GM18951 (cell line): ENCODE measurements at regions not wholly inside any gene's neighbourhood (a gene's known extent, or its start where the extent isn't known, plus 50 kb on each side); places are given as distances from the start of the nearest gene placed in this dataset.
"Not testable (repeated sequence)": the region's sequence is repeated elsewhere in the genome, so short reads cannot be mapped to it uniquely, and the experiment has no call there.

ENCODE experiments used
- POLR2A ChIP-seq: IDR thresholded peaks from 4 replicates; pipeline ENCODE4 v1.6.1; 2011; ENCODE audit warnings: mild to moderate bottlenecking; ENCODE audit not compliant: insufficient read length, insufficient read depth; ENCODE audit errors: extremely low read depth
- in situ Hi-C: fragments of 300-500 bp; cut with MboI; formaldehyde crosslinking; loops from one replicate; pipeline ENCODE4 v1.12.0; 2022; ENCODE audit warnings: low sequenced_read_pairs, mixed read lengths, inconsistent platforms; ENCODE audit not compliant: unreplicated experiment

- no peak for TF ChIP-seq POLR2A
- in situ Hi-C loops: no loop called here
These were observed 153.8 kb upstream of the ARHGAP20 start for GRCh38 chr11:110866081-110866480.

DNA sequence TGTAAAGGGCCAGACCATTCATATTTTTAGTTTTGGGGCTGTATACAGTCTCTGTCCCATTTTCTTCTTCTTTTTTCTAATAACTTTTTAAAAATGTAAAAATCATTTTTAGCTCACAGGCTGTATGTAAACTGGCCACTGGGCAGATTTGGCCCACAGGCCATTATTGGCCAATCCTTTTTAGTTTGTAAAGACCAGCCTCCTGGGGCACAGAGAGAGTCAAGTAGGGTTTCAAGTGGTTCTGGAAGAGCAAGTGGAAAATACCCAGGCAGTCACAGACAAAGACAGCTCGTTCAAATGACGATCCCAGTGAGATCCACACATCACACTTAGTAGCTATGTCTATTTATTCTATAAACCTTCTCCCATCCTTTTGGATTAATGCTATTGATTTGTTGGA, 150.2 kb upstream of the ARHGAP20 start:
- TF ChIP-seq POLR2A: no peak
- in situ Hi-C loops: no loop called here

- TF ChIP-seq POLR2A: no peak
- in situ Hi-C loops: no loop called here
These were observed 148.2 kb upstream of the ARHGAP20 start for GRCh38 chr11:110860461-110860860.

DNA sequence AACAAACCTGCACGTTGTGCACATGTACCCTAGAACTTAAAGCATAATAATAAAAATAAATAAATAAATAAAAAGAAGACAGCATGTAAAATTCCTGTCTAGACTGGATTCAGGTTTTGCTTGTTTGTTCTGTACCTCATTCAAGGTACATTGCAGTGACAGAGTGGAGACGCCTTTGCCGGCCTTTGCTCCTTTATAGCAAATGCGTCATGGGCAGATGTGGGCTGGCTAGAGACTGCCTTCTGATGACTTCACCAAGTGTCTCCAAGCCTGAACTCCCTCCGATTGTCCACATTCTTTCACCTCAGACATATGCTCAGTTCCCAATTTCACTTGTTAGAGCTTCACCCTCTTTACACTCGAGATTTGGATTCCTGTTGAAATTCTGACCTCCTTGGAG, 147.8 kb upstream of the ARHGAP20 start:
- in situ Hi-C loops: no loop called here
- no peak for TF ChIP-seq POLR2A

DNA sequence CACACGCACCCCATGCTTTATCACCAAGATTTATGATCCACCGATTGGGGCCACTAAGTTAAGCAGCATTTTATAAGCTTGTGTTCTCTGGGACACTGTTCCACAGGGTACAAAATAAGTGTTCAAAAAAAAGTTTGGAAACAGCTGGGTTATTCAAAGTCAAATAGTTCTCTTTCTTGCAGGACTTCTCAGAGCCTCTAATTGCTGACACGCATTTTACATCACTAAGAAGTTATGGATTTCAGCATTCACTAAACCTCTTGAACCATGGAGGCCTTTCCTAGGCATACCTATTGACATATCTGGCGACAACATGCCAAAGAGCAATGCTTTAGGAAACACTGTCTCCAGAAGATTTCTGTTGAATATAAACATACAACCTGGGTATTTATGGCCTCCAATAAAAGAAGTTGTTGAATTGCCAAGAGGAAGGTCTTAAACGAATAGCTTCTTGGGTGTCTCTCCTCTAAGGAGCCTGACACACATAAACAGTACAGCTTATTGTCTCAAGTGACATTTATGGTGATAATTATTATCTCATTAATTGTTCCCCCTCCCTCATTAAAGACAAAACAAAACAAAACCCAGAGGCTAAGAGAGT, 147.1 kb upstream of the ARHGAP20 start:
- no peak for TF ChIP-seq POLR2A
- in situ Hi-C loops: no loop called here

DNA sequence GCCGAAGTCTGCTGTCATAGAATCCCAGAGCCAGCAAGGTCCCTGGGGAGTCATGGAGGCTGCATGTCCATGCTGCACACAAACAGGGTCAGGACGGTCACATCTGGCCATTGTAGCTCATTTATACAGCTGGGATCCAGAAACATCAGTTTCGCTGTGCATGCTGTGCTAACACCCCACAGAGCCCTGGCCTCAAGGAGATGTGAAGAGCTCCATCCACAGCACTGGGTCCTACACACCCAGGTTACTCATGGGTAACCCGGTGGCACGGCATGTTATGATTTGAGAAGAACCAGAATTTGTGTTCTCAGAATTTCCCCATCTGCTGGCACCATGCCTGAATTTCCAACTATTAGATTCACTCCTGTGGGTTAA, 146.3 kb upstream of the ARHGAP20 start:
- no peak for TF ChIP-seq POLR2A
- in situ Hi-C loops: no loop called here

DNA sequence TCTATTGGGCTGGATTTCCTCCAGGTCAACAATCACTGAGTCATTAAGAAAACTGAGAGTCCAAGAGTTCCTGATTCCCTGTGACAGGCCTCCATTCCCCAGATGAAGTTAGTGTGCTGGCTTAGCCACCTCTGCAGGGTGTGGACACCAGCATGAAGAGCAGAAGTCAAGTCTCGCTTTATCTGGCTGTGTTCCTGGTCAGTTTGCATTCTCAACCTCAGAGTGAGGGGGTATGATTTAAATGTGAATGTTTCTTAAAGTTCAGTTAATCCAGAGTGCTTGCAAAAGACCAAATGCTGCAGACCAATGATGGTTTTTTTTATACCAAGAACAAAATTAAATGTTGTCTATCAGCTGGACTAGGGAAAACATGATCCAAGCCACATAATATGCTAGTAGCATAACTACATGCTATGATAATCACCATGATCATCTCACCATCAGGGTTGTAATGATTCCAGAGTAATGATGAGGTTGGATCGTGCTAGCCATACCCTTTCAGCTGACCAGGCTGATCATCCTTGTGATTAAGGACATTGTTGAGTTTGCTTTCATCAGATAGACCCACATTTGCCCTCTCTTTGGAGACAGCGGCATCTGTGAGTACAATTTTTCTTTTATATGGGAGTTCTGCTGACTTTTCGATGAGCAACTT, 145.8 kb upstream of the ARHGAP20 start:
- no peak for TF ChIP-seq POLR2A
- in situ Hi-C loops: no loop called here

- in situ Hi-C loops: no loop called here
These were observed 145.0 kb upstream of the ARHGAP20 start for GRCh38 chr11:110856996-110857812.

DNA sequence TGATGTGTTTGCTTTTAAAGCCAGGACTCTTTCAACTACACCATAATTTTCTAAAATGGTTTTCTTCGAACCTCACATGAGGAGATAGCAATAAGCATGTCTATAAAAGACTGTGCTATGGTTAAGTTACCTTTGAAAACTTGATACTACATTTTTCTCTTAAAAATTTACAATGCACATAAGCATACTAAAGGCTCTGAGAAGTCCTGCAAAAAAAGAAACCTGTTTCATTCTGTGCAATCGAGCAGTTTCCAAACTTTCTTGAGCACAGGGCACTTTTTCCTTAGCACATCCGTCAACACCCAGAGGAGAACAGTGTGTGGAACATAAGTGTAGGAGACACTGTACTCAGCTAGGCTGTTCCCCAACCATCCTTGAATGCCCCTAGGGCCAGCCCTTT, 144.1 kb upstream of the ARHGAP20 start:
- in situ Hi-C loops: no loop called here
- TF ChIP-seq POLR2A: no peak

More at GRCh38 chr11:110856996-110857812, 145.0 kb upstream of the ARHGAP20 start:
- no peak for TF ChIP-seq POLR2A

- no peak for TF ChIP-seq POLR2A
- in situ Hi-C loops: no loop called here
These were observed 143.0 kb upstream of the ARHGAP20 start for GRCh38 chr11:110855191-110855590.

DNA sequence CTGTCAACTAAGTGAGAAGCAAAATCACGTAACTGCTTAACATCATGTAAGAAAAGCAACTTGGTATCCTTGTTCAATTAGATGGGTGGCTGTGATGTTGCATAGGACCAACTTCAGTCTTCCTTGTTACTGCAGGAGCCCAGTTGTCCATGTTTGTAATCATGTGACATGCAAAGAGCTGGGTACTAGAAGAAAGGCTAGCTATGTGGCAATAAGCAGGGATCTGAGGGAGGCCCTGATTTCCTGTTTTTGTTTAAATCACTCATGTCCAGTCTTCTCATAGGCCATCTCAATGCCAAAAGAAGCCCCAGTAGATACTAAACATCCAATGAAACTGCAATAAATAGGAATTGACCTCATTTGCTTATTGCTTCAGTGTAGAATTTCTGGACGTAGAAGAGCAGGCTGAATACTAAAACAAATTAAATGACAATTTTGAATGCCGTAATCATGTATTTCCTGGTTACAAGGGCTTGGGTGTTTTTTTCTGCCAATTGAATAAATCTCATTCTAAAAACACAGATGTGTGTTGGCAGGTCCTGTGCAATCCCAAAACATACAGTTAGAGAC, 140.8 kb upstream of the ARHGAP20 start:
- no peak for TF ChIP-seq POLR2A
- in situ Hi-C loops: no loop called here

DNA sequence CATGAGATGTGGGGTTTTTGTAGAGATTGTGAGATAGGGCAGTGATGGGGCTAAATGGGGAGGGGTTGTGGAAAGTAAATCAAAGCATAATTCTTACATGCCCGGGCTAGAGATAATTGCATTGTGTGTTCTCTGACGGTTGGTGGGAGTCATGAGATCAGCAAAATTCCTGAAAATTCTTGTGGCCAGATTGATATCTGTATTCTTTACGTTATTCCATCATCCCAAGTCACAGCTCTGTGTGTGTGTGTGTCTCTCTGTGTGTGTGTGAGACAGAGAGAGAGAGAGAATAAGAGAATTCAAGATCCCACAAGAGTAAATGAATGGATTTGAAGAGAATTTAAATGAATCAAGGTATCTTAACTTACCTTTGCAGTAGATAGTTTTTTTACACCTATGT, 138.6 kb upstream of the ARHGAP20 start:
- no peak for TF ChIP-seq POLR2A
- in situ Hi-C loops: no loop called here

DNA sequence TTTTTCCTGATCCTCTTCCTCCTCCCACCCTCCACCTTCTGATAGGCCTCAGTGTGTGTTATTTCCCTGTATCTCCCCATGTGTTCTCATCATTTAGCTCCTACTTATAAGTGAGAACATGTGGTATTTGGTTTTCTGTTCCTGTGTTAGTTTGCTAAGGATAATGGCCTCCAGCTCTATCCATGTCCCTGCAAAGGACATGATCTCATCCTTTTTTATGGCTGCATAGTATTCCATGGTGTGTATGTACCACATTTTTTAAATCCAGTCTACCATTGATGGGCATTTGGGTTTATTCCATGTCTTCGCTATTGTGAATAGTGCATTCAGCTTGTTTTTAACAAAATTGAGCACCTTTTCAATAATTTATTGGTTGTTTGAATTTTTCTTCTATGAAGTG, 130.8 kb upstream of the ARHGAP20 start:
- in situ Hi-C loops: not testable (repeated sequence)

GRCh38 chr11:110838808-110839207, 126.6 kb upstream of the ARHGAP20 start:
- TF ChIP-seq POLR2A: no peak
- in situ Hi-C loops: no loop called here
